ENCODE measurements at regions not wholly inside any gene's neighbourhood (a gene's known extent, or its start where the extent isn't known, plus 50 kb on each side); places are given as distances from the start of the nearest gene placed in this dataset.

DNA sequence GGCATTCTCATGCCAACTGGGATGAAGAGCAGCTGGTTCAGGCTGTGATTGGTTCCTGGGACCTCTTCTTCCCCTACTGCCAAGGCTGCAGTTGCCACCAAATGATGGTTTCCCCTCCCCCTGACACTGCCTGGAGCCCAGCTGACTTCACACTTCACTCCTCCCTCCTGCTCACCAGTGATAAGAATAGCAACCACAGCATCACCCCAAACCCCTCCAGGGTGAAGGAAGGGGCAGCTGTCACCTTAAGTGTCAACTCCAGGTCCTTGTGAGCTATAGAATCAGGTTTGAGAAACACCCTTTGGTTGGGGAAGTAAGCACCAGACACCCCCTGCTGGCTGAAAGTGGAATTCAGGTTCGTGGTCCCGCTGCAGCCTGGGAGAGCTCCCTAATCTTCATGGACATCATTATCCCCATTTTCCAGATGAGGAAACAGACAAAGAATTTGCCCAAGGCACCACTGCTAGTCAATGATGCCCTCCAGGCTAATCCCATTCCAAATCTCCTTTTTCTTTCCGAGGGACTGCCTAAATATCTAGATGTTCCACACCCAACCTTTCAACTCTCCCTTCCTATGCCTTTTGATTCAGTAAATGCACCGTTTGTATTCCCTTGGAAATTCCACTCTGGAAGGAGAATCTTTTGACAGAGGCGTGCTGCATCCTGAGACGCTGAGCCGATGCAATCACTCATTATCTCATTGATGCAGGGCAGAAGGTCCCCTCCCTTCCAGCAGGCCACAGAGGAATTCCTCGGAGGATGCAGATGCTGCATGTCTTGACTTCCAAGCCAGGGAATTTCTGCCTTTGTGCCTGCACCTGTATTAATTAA lies 50.6 kb upstream of the UQCRFS1 start:
- TF ChIP-seq, protein P1, sequence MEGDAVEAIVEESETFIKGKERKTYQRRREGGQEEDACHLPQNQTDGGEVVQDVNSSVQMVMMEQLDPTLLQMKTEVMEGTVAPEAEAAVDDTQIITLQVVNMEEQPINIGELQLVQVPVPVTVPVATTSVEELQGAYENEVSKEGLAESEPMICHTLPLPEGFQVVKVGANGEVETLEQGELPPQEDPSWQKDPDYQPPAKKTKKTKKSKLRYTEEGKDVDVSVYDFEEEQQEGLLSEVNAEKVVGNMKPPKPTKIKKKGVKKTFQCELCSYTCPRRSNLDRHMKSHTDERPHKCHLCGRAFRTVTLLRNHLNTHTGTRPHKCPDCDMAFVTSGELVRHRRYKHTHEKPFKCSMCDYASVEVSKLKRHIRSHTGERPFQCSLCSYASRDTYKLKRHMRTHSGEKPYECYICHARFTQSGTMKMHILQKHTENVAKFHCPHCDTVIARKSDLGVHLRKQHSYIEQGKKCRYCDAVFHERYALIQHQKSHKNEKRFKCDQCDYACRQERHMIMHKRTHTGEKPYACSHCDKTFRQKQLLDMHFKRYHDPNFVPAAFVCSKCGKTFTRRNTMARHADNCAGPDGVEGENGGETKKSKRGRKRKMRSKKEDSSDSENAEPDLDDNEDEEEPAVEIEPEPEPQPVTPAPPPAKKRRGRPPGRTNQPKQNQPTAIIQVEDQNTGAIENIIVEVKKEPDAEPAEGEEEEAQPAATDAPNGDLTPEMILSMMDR (IDR thresholded peaks at IDR 0.05) = peak in 2 of 3 experiments; percentile 25 to 63
- TF ChIP-seq POLR2AphosphoS5 (IDR thresholded peaks at IDR 0.05; ENCODE audit: insufficient read depth in 1 of 2, low read depth in 1 of 2) = no peak
